Vagina (tissue), 2 donors: ENCODE measurements at regions not wholly inside any gene's neighbourhood (a gene's known extent, or its start where the extent isn't known, plus 50 kb on each side); places are given as distances from the start of the nearest gene placed in this dataset.

ENCODE experiments used
- POLR2A ChIP-seq, 2 donors: fragments of 450-650 bp; IDR thresholded peaks; one replicate each; pipeline ENCODE4 v1.6.1; 2017; ENCODE audit warnings: antibody characterized with exemption in 2 of 2, mild to moderate bottlenecking in 2 of 2, moderate library complexity in 2 of 2
- POLR2AphosphoS5 ChIP-seq, 2 donors: sonication (generic); formaldehyde crosslinking; IDR thresholded peaks; one replicate each; pipeline ENCODE4 v1.9.0; 2017; ENCODE audit warnings: antibody characterized with exemption in 2 of 2, mild to moderate bottlenecking in 2 of 2, low read depth in 1 of 2; ENCODE audit not compliant: insufficient read depth in 1 of 2

GRCh38 chr13:84265257-84265764 lies 383.0 kb upstream of the SLITRK1 start:
- TF ChIP-seq POLR2A (IDR thresholded peaks at IDR 0.05) (no peak), POLR2AphosphoS5 (IDR thresholded peaks at IDR 0.05; ENCODE audit: insufficient read depth in 1 of 2, low read depth in 1 of 2) (no peak)
